Fibroblast of mammary gland (primary cell): ENCODE measurements at regions not wholly inside any gene's neighbourhood (a gene's known extent, or its start where the extent isn't known, plus 50 kb on each side); places are given as distances from the start of the nearest gene placed in this dataset.

Experiments
- DNase-seq: peaks from one replicate; pipeline ENCODE4 v3.0.0-alpha.2; 2010; ENCODE audit warnings: low read depth
- H3K4me3 ChIP-seq: 2 replicates; pipeline ENCODE4 v1.5.1; 2011; ENCODE audit warnings: low read depth, mild to moderate bottlenecking, low read length, moderate library complexity; ENCODE audit not compliant: control insufficient read depth
- TF ChIP-seq, protein P1 (sequence below): conservative IDR thresholded peaks from 2 replicates; pipeline ENCODE4 v1.5.1; 2011; ENCODE audit warnings: low read depth, low read length, inconsistent platforms; ENCODE audit not compliant: control insufficient read depth, insufficient read depth

DNA sequence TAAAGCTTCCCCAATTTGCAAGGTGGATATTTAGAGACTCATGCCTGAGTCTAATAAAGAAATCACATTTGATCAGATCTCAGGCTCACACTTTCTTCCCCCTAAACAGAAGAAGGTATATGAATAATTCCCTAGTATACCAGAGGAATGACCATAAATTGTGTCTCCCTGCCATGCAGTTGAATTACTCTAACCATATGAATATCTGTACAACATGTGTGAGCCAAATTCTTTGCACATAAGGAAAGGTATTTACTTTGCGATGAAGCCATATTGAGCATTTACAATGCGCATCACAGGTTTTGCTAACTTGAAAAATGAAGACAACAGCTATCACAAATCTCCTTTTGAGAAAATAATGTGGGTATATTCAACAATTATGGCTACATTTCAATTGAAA is 479.4 kb downstream of the NR2F1-AS1 start:
- DNase-seq, result no peak
- TF ChIP-seq, protein P1, sequence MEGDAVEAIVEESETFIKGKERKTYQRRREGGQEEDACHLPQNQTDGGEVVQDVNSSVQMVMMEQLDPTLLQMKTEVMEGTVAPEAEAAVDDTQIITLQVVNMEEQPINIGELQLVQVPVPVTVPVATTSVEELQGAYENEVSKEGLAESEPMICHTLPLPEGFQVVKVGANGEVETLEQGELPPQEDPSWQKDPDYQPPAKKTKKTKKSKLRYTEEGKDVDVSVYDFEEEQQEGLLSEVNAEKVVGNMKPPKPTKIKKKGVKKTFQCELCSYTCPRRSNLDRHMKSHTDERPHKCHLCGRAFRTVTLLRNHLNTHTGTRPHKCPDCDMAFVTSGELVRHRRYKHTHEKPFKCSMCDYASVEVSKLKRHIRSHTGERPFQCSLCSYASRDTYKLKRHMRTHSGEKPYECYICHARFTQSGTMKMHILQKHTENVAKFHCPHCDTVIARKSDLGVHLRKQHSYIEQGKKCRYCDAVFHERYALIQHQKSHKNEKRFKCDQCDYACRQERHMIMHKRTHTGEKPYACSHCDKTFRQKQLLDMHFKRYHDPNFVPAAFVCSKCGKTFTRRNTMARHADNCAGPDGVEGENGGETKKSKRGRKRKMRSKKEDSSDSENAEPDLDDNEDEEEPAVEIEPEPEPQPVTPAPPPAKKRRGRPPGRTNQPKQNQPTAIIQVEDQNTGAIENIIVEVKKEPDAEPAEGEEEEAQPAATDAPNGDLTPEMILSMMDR, result no peak
- H3K4me3 ChIP-seq, result no peak overlapping the region

DNA sequence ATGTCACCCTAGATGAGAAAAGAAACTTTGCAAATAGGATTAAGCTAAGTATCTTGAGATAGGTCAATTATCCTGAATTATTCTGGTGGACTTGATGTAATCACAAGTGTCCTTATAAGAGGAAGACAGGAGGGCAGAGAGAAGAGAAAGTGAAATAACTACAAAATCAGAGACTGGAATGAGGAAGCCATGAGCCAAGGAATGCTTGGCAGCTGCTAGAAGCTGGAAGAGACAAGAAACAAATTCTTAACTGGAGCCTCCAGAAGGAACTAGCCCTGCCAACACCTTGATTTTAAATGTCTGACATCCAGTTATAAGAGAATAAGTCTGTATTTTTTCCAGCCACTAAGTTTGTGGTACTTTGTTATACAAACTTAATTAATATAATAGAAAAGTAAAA is 480.0 kb downstream of the NR2F1-AS1 start:
- no peak for DNase-seq
- no peak overlapping the region for H3K4me3 ChIP-seq
- TF ChIP-seq, protein P1, result no peak

DNA sequence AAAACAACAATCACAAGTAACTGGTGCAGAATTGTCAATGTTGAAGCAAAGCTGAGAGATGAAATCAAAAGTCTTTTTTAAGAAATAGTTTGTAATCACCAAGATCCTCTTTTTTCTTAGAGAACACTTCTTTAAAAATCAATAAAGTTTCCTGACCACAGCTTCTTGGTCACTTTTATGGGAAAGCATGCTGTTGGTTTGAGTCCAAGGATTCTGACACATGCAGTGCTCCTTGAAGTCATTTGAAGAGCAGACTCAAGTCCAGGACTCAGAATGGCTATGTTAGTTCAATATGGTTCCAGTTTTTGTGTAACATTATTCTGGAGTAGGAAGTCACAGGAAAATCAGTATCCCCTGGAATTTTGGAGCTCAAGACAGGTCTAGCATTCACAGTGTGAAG is 480.6 kb downstream of the NR2F1-AS1 start:
- no peak overlapping the region for H3K4me3 ChIP-seq
- DNase-seq, result peak; percentile 85
- TF ChIP-seq, protein P1, result no peak

DNA sequence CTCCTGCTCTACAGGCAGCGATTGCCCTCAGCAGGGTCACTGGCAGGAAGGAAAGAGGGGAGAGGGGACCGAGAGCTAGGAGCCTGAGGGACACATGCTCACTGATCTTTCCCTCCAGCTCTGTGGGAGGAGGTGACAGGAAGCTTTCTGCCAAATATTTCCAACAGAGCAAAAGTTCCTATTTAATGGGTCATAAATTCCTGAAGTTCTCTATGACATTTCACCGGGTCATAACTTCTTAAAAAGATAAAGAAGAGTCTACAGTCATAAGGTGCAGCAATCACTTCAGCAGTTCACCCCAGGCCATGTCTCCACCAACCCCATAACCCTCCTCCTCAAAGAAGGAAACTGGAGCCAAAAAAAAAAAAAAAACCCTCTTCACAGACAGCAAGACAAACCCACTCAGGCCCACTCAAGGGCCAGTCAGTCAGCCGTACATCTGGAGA is 481.1 kb downstream of the NR2F1-AS1 start:
- TF ChIP-seq, protein P1, result no peak
- no peak for DNase-seq
- no peak overlapping the region for H3K4me3 ChIP-seq

DNA sequence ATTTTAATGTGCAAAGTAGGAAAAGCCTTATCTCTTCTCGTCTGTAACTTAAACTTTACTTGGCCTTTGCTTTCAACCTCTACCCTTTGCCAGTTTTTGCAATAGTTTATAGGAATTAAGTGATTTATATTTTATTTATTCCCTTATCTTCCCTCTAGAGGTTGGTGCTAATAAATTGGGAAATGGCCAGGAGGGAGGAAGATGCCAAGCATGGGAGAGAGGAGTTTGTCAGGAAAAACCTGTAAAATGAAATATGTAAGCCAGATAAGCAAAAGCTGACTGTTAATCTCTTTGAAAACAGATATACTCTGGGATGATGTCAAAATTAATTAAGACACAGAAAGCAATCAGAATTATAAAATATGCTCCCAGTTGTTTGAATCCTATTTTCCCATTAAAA is 484.5 kb downstream of the NR2F1-AS1 start:
- TF ChIP-seq, protein P1, result no peak
- no peak for DNase-seq
- no peak overlapping the region for H3K4me3 ChIP-seq

DNA sequence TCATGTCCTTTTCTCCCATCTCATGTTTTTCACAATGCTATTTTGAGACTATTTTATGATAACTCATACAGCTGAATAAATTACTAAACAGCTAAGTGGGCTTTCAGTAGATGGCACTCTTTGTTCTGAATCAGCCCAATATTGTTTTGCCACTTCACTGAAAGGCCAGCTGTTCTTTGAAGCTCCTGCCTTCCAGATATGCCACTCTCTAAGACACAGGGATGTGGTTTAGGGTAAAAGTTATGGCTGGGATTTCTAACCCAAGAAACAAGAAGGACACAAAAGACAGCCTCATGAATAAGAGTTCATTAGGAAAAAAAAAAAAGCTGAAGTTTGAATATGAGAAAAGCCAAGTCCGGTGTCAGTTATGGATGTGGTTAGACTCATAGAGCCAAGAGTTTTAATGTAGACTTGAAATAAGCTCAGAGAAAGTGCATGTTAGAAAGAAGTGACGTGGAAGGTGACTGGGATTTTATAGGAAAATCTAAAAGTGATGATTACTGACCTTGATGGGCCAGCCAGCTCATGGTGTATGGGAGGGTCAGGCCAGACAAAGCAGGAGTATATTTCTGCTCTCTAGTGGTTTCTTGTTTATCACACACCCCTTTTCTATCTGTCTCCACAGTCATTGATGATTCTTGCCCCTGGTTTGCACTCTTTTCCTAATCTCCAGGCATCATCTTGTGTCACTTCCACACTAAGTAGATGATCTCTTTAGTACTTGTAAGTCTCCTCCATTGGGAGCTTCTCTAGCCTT is 488.5 kb downstream of the NR2F1-AS1 start:
- peak; percentile 63 for DNase-seq
- TF ChIP-seq, protein P1, result peak; percentile 53
- H3K4me3 ChIP-seq, result no peak overlapping the region
